WTC11 (cell line): ENCODE measurements at regions not wholly inside any gene's neighbourhood (a gene's known extent, or its start where the extent isn't known, plus 50 kb on each side); places are given as distances from the start of the nearest gene placed in this dataset.

Source experiments
- ATAC-seq: fragments of 200-7000 bp; cut with Tn5 transposase; 2 replicates; pipeline ENCODE4 v1.10.0; 2021; ENCODE audit warnings: mild to moderate bottlenecking, moderate library complexity
- CTCF ChIA-PET: fragments of 300-600 bp; sonication (Branson Sonifier 250); formaldehyde crosslinking; loops from one replicate; lab custom pipeline; 2021; ENCODE audit warnings: antibody characterized with exemption; lab: Charles Lee
- POLR2A ChIA-PET: fragments of 350-600 bp; sonication (Branson Sonifier 250); formaldehyde crosslinking; loops from one replicate; lab custom pipeline; 2021; ENCODE audit warnings: antibody characterized with exemption; lab: Charles Lee
- DNase-seq: peaks from one replicate; pipeline ENCODE4 v3.0.0; 2021; ENCODE audit warnings: low spot score
- H3K27ac Mint-ChIP-seq: 2 replicates; pipeline ENCODE4 v1.8.0; 2021; ENCODE audit warnings: mixed read lengths
- H3K27me3 Mint-ChIP-seq: 2 replicates; pipeline ENCODE4 v1.8.0; 2021; ENCODE audit warnings: low read depth, mild to moderate bottlenecking, moderate library complexity, mixed read lengths
- H3K36me3 Mint-ChIP-seq: 2 replicates; pipeline ENCODE4 v1.8.0; 2021; ENCODE audit warnings: mixed read lengths
- H3K4me1 Mint-ChIP-seq: 2 replicates; pipeline ENCODE4 v1.8.0; 2022; ENCODE audit warnings: mixed read lengths
- H3K4me3 Mint-ChIP-seq: 2 replicates; pipeline ENCODE4 v1.8.0; 2021; ENCODE audit warnings: mild to moderate bottlenecking, moderate library complexity, mixed read lengths
- H3K9me3 Mint-ChIP-seq: 2 replicates; pipeline ENCODE4 v1.8.0; 2021; ENCODE audit warnings: mixed read lengths
- AFF4 ChIP-seq: sonication (generic); formaldehyde crosslinking; IDR thresholded peaks from 2 replicates; pipeline ENCODE4 v1.8.1; 2023; ENCODE audit warnings: mild to moderate bottlenecking, missing genetic modification reagents, borderline replicate concordance
- AR ChIP-seq: fragments of 250-450 bp; sonication (Bioruptor Pico); IDR thresholded peaks from 2 replicates; pipeline ENCODE4 v1.9.0; 2021; ENCODE audit warnings: mild to moderate bottlenecking
- ATF6 ChIP-seq: sonication (generic); formaldehyde crosslinking; IDR thresholded peaks from 2 replicates; pipeline ENCODE4 v1.8.1; 2023; ENCODE audit warnings: mild to moderate bottlenecking, missing genetic modification reagents
- ETV6 ChIP-seq: sonication (generic); formaldehyde crosslinking; IDR thresholded peaks from 2 replicates; pipeline ENCODE4 v1.8.1; 2022; ENCODE audit warnings: mild to moderate bottlenecking, missing genetic modification reagents
- FOXK1 ChIP-seq: sonication (generic); formaldehyde crosslinking; IDR thresholded peaks from 2 replicates; pipeline ENCODE4 v1.8.0; 2022; ENCODE audit warnings: mild to moderate bottlenecking, moderate library complexity, missing genetic modification reagents
- FOXP1 ChIP-seq: sonication (generic); formaldehyde crosslinking; IDR thresholded peaks from 2 replicates; pipeline ENCODE4 v1.8.0; 2022; ENCODE audit warnings: missing genetic modification reagents, mild to moderate bottlenecking, moderate library complexity, borderline replicate concordance
- GTF2I ChIP-seq: fragments of 250-450 bp; sonication (Bioruptor Pico); conservative IDR thresholded peaks from 2 replicates; pipeline ENCODE4 v1.4.0; 2021; ENCODE audit warnings: mild to moderate bottlenecking
- JAZF1 ChIP-seq: fragments of 250-450 bp; sonication (Bioruptor Pico); IDR thresholded peaks from 2 replicates; pipeline ENCODE4 v1.9.0; 2021; ENCODE audit warnings: moderate library complexity, mild to moderate bottlenecking, inconsistent platforms
- MXD4 ChIP-seq: fragments of 250-450 bp; sonication (Bioruptor Pico); IDR thresholded peaks from 2 replicates; pipeline ENCODE4 v1.8.0; 2021; ENCODE audit warnings: mild to moderate bottlenecking, moderate library complexity, borderline replicate concordance
- RORB ChIP-seq: fragments of 250-450 bp; sonication (Bioruptor Pico); IDR thresholded peaks from 2 replicates; pipeline ENCODE4 v1.9.0; 2021; ENCODE audit warnings: mild to moderate bottlenecking
- ZMAT4 ChIP-seq: fragments of 250-450 bp; sonication (Bioruptor Pico); IDR thresholded peaks from 2 replicates; pipeline ENCODE4 v1.9.0; 2021; ENCODE audit warnings: mild to moderate bottlenecking
- ZNF263 ChIP-seq: sonication (generic); formaldehyde crosslinking; IDR thresholded peaks from 2 replicates; pipeline ENCODE4 v1.8.1; 2022; ENCODE audit warnings: low read depth, mild to moderate bottlenecking, moderate library complexity, missing genetic modification reagents
- ZNF396 ChIP-seq: fragments of 250-450 bp; sonication (Bioruptor Pico); IDR thresholded peaks from 2 replicates; pipeline ENCODE4 v1.8.0; 2021; ENCODE audit warnings: mild to moderate bottlenecking, moderate library complexity, borderline replicate concordance
- ZNF532 ChIP-seq: fragments of 250-450 bp; sonication (Bioruptor Pico); IDR thresholded peaks from 2 replicates; pipeline ENCODE4 v1.9.0; 2021; ENCODE audit warnings: mild to moderate bottlenecking, borderline replicate concordance

DNA sequence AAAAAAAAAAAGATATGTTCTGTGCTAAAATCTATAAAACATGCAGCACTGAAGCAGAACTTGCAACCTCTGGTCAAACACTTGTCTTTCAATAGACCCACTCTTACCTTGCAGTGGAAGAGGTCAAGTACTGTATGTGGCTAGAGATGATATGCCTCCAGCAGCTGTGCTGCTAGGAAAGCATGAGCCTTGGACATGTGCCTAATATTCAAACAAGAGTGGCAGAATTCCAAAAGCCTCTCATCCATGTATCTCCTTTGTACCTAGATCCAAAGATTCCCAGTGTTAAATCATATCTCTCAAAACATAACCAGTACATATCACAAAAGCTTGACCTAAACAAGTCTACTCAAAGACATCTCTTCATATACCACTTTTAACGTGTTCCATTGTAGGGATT lies 105.0 kb upstream of the CPNE8 start:
- Mint-ChIP-seq H3K9me3 (no peaks in the 10 kb centered on the region), H3K4me1 (peaks cover 10% of the 10 kb centered on the region; the same call in 1 of the 2 replicates), H3K4me3 (no peak overlapping the region), H3K27me3 (no peaks in the 10 kb centered on the region), H3K27ac (no peak overlapping the region), H3K36me3 (no peaks in the 10 kb centered on the region)
- DNase-seq (no peak), ATAC-seq (no peak)
- ChIA-PET POLR2A (no interaction called here), CTCF (no interaction called here)
- no peak for TF ChIP-seq RORB (CRISPR knock-in tag)
- no peak for TF ChIP-seq MXD4
- TF ChIP-seq ZMAT4 (CRISPR knock-in tag) = no peak
- TF ChIP-seq FOXK1 (CRISPR knock-in tag) = no peak
- no peak for TF ChIP-seq ZNF263
- no peak for TF ChIP-seq FOXP1 (CRISPR knock-in tag)
- TF ChIP-seq ETV6 (CRISPR knock-in tag) = no peak
- TF ChIP-seq GTF2I (CRISPR knock-in tag) = no peak
- no peak for TF ChIP-seq AFF4 (CRISPR knock-in tag)
- TF ChIP-seq ATF6 (CRISPR knock-in tag) = no peak
- no peak for TF ChIP-seq ZNF396 (CRISPR knock-in tag)
- TF ChIP-seq AR = no peak
- no peak for TF ChIP-seq ZNF532
- no peak for TF ChIP-seq JAZF1
